ENCODE measurements at regions not wholly inside any gene's neighbourhood (a gene's known extent, or its start where the extent isn't known, plus 50 kb on each side); places are given as distances from the start of the nearest gene placed in this dataset.

DNA sequence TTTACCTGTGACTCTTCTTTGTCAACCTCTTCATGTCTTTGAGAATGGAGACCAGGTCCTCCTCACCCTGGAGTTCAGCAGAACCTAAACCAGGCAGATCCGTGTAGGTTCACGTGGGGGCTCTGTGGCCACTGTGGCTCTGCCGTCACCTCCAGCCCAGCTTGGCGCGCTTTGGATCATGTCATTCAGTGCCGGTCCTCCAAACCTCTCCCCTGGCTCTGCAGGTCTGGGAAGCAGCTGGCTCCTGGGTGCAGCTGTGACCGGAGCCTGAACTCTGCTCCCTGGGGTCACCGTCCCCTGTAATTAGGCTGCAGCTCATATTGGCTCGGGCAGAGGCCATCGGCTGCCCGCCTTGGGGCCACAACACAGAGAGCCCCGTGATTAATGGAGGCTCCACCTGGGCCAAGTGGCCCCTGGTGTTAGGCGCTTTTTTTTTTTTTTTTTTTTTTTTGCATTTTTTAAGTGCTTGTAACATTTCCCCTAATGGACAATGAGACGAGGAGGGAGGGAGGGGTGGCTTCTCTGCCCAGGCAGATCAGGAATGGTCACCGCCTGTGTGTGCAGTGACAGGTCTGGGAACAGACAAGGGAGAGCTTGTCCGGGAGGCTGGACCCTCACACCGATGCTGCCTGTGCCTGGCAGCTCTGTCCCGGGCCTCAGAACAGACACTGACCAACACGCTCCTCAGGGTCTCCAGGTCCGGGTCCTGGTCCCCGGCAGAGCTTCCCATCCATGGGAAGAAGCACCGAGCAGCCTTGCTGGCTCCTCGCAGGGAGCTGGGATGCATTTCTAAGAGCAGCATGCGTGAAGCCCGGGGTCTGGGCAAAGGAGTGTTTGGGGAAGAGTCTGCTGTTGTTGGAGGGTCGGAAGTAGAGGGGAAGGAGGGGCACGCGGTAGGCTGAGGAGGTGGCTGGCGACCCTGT lies 247.9 kb downstream of the SEC14L1 start (continued):
- TF ChIP-seq PHF21A (CRISPR knock-in tag; IDR thresholded peaks at IDR 0.05) (peak; percentile 93), FOXC1 (CRISPR knock-in tag; IDR thresholded peaks at IDR 0.05; ENCODE audit: borderline replicate concordance) (peak; percentile 74; the same call in 1 of the 2 replicates), ZHX1 (CRISPR knock-in tag; IDR thresholded peaks at IDR 0.05; ENCODE audit: low read depth) (peak; percentile 78; the same call in 1 of the 2 replicates), DRAP1 (CRISPR knock-in tag; IDR thresholded peaks at IDR 0.05) (0 out of 2 replicates have a peak, but pooled peaks have one; percentile 11), MLX (CRISPR knock-in tag; IDR thresholded peaks at IDR 0.05) (0 out of 2 replicates have a peak, but pooled peaks have one; percentile 18), ARHGAP35 (CRISPR knock-in tag; IDR thresholded peaks at IDR 0.05; ENCODE audit: borderline replicate concordance) (no peak)

DNA sequence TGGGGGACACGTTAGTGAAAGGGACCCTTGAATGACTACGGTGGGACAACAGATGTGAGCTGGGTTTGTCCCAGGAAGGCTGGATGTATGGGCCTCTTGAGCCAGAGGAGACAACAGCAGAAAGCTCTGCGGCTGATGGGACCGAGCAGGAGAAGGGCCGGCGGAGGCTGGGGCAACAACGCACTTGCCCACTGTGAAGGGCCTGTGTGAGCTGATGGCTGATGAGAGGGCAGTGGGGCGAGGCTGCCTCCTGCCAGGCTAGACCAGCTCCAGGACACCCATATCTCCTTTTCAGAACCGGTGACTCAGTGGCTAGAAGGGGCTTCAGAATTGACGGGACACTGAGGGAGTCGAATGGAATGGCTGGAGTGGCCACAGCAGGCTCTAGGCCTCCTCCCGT lies 250.1 kb downstream of the SEC14L1 start:
- no peak for FAIRE-seq
- H3K36me3 ChIP-seq (replicated peaks in 1 of 2; ENCODE audit: control insufficient read depth in 1 of 2, insufficient read depth in 2 of 2, low read length in 2 of 2), result peaks cover 2 to 5% of the 10 kb centered on the region in 2 experiments; a peak in 3 of 5 replicates
- in situ Hi-C loops (cut with HindIII; ENCODE audit: extremely low pct_ligation_motif_present, low pct_unique_long_range_greater_than_20kb) (no loop called here), intact Hi-C loops (cut with micrococcal nuclease; ENCODE audit: unreplicated experiment) (loop anchor here (5.0 kb wide), 1 partner anchor 104 kb away; no protein-coding TSS in a partner anchor)
- H3K4me3 ChIP-seq (replicated peaks in 1 of 3; ENCODE audit: insufficient read depth in 1 of 3, low read depth in 2 of 3, low read length in 3 of 3), result peak overlapping the region in 1 of 3 experiments; percentile 62; a peak in 2 of 6 replicates
- WGBS (ENCODE audit: low lambda C conversion rate), result 82% methylated on average over 10 of the region's 12 CpGs
- H3K4me1 ChIP-seq (ENCODE audit: insufficient read depth, low read length), result peaks cover 98% of the 10 kb centered on the region
- peak overlapping the region; percentile 91 for H3K27ac ChIP-seq (ENCODE audit: extremely low read length, insufficient read depth, low read length)
- no peak for ATAC-seq
- H3K27me3 ChIP-seq (ENCODE audit: control insufficient read depth in 1 of 2, insufficient read depth in 2 of 2, low read length in 2 of 2), result no peaks in the 10 kb centered on the region
- H3K79me2 ChIP-seq (ENCODE audit: insufficient read depth, low read length), result peaks cover 81% of the 10 kb centered on the region
- peak overlapping the region; percentile 75 for H3K9ac ChIP-seq (ENCODE audit: insufficient read depth, low read depth, low read length)
- no peak for DNase-seq (ENCODE audit: low spot score)
- no peaks in the 10 kb centered on the region for H3K9me3 ChIP-seq (ENCODE audit: low read length)
- peak overlapping the region; percentile 92 for H3K4me2 ChIP-seq (ENCODE audit: low read depth, low read length)
- H2AFZ ChIP-seq (ENCODE audit: low read length), result no peak overlapping the region
- CTCF ChIA-PET (ENCODE audit: low intra/inter-chr PET ratio, low total read pairs), result no interaction called here
- POLR2A ChIA-PET, result interaction anchor here (1.3 to 8.0 kb wide), 8 partner anchors 9 to 104 kb away, joined by 3 to 129 read pairs (median 26); no protein-coding TSS in a partner anchor
- peaks cover 34% of the 10 kb centered on the region for H4K20me1 ChIP-seq (ENCODE audit: insufficient read depth, low read length)
- no TSS peak for BruUV-seq (replicated peaks)
- TF ChIP-seq ZKSCAN1 (IDR thresholded peaks at IDR 0.05; ENCODE audit: low read length) (no peak), PLRG1 (conservative IDR thresholded peaks at IDR 0.05) (no peak), ZNF317 (CRISPR knock-in tag; IDR thresholded peaks at IDR 0.05) (no peak), ZNF563 (CRISPR knock-in tag; IDR thresholded peaks at IDR 0.05) (no peak)

Data from HepG2 (cell line).